GM21515 (cell line): ENCODE measurements at regions not wholly inside any gene's neighbourhood (a gene's known extent, or its start where the extent isn't known, plus 50 kb on each side); places are given as distances from the start of the nearest gene placed in this dataset.
"Not testable (repeated sequence)": the region's sequence is repeated elsewhere in the genome, so short reads cannot be mapped to it uniquely, and the experiment has no call there.

Source experiments
- ATAC-seq: cut with Tn5 transposase; IDR thresholded peaks from one replicate; pipeline ENCODE4 v1.9.1; 2021; ENCODE audit not compliant: unreplicated experiment

GRCh38 chr2:111355823-111356511, 235.3 kb downstream of the BCL2L11 start:
- ATAC-seq, result not testable (repeated sequence)

- ATAC-seq, result not testable (repeated sequence)
Measured at GRCh38 chr2:111356512-111357031, 235.9 kb downstream of the BCL2L11 start.

DNA sequence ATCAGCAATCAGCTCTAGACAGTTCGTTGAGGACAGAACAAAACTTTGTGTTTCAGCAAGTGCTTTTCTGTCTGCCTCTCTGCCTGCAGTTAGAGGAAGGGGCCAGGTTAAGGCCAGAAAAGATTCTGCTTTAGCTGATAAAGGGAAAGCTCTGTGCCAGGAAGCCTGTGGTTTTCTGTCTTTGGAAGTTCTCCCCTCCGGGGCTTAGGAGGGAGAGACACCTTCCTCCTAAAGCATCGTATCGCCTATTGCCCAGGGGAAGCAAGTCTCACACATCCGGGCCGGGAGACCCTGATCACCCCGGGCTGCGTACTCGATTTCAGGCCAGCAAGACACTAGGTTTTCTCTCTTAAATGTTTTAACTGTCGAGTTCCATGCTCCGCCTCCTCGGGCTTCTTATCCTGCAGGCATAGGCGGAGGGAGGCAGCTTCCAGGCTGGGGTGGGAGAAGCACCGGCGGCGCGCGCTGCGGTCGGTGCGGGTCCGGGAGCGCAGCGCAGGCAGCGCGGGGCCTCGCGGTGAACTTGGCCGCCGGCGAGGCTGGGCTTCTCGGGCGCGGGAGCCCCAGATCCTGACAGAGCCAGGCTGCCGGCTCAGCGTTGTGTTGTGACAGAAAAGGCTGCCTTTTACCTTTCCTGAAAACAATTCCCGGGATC, 245.4 kb downstream of the BCL2L11 start:
- not testable (repeated sequence) for ATAC-seq

GRCh38 chr2:111366641-111367029, 245.9 kb downstream of the BCL2L11 start:
- not testable (repeated sequence) for ATAC-seq

DNA sequence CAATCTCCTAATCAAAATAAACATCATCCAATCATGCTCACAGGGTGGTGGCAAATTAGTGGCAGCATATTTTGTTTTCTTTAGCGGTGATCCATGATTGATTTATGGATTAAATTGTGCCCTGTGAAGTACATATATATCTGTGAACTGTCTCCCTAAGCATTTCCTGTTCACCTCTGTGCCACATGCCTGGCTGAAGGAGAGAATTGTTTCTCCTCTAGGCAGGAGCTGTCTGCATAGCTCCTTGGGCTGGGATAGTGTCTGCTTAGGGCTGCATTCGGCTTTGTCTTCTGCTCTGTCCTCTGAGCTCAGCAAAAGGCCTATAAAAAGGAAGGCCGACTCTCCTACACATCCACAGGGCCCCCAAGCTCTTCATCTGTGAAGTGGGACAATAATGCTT, 246.4 kb downstream of the BCL2L11 start:
- not testable (repeated sequence) for ATAC-seq

DNA sequence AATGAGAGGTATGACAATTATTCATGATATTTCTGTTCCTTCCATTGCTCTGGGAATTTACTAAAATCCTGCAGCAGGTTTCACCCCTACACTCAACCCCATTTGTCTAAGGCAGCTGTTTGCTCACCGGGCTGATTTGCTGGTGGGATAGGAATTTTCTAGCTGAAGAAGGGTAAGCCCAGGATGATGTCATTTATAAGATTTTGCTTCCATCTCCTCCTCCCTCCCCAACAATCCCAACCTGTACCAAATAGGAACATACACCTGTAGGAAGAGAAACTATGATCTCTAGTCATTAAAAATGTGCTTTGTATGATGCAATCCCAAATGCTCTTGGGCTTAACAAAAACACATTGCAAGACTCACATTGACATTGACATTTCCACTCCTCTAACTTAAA, 247.2 kb downstream of the BCL2L11 start:
- ATAC-seq, result not testable (repeated sequence)

GRCh38 chr2:111368288-111368687, 247.6 kb downstream of the BCL2L11 start:
- ATAC-seq, result not testable (repeated sequence)

GRCh38 chr2:111373060-111373459, 252.3 kb downstream of the BCL2L11 start:
- ATAC-seq, result not testable (repeated sequence)

- ATAC-seq, result not testable (repeated sequence)
Measured at GRCh38 chr2:111373989-111374388, 253.3 kb downstream of the BCL2L11 start.

DNA sequence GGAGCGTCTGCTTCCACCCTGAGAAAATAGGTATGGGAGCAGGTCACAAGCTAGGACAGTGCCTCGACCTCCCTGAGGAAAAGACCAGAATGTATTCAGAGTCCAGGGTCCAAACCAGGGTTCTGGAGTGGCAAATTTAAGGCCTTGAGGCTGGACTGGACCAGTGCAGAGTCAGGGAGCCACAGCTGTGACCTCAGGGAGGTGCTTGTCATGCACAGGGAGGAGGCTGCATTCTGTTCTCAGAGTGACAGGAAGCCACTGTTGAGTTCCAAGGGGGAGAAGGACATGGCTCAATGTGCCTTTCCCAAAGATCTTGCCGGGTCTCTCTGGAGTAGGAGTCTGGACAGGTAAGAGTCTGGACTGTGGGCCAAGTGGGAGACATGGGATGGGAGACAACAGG, 254.0 kb downstream of the BCL2L11 start:
- ATAC-seq, result not testable (repeated sequence)

GRCh38 chr2:111375320-111375883, 254.7 kb downstream of the BCL2L11 start:
- ATAC-seq, result not testable (repeated sequence)

DNA sequence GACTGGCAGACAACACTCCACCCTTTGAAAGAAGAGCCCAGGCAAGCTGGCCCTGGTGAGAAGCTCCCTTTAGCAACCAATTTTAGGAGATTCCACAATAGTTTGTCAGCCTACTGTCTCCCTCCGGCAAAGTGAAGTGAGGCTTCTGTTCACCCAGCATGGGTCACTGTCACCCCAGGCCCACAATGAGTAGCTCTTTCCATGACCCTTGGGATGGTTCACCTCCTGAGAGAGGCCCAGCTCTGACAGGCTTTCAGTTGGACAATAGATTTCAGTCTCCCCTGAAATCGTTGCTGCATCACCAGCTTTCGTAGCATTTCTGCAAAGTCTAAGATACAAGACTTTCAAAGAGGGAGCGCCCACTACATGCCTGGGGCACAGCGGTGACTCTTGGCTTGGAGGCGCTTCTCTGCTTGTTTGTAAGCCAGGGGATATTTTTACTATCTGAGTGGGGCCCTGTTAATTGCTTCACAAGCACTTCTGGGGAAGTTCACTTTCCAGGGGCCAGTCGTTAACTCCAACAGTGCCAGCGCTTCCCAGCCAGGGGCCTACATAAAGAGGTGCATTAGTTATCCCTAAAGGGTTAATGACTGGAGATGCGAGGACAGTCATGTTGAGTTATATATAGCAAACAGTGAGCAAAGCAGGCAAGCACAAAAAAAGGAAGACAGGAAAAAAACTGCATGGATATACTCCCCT, 255.7 kb downstream of the BCL2L11 start:
- ATAC-seq, result not testable (repeated sequence)

- not testable (repeated sequence) for ATAC-seq
Measured at GRCh38 chr2:111376971-111377352, 256.2 kb downstream of the BCL2L11 start.

GRCh38 chr2:111377386-111377959, 256.8 kb downstream of the BCL2L11 start:
- not testable (repeated sequence) for ATAC-seq

DNA sequence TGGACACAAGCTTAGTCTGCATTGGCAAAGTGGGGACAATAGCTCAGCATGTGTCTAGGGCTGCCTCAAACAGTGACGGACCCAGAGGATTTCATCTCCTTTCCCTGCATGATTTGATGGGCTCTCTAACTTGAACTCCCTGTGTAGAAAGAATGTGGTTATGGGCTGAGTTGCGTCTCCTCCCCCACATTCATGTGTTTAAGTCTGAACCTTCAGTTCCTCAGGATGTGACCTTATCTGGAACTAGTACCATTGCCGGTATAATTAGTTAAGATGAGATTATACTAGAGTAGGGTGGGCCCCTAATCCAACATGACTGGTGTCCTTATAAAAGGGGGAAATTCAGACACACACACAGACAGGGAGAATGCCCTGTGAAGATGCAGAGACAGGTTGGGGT, 257.6 kb downstream of the BCL2L11 start:
- not testable (repeated sequence) for ATAC-seq

DNA sequence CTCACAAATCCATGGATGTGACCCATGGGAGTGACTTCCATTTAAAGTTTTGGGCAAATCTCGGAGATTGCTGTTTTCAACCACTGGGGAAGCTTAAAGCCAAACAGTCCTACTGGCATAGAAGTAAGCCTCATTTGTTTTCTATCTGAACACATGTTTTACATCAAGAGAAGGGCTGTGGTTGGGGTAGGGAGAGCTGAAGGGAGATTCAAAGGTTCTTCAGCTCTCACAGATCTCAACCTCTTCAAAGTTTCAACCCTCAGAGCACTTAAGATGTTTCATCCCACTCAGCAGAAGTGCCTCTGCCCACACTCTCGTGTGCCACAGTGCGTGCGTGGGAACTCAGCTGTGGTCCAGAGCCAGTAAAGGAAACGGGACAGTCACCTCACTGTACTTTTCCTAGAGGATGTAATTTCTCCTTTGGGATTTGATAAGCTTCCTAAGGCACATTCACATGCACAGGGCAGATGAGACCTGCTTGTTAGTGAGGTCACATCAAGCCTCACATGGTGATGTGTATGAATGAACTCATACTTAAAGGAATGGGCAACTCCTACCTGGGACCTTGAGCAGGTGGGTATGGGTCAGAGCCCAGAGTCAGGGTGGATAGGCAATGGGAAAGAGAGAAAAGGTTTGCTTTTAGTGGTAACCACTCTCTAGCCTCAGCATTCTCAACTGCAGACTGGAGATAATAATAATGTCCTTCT, 260.2 kb downstream of the BCL2L11 start:
- ATAC-seq, result not testable (repeated sequence)

- not testable (repeated sequence) for ATAC-seq
Measured at GRCh38 chr2:111381530-111382306, 261.0 kb downstream of the BCL2L11 start.

DNA sequence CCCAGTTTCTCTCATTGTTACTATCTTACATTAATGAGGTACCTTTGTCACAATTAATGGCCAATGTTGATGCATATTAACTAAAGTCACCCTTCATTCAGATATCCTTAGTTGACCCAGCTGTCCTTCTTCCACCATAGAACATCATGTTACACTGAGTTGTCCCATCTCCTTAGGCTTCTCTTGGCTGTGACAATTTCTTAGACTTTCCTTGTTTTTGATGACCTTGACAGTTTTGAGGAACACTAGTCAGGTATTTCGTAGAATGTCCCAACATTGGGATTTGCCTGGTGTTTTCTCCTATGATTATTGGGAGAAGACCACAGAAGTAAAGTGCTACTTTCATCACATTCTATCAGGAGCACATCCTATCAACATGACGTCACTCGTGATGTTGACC, 261.8 kb downstream of the BCL2L11 start:
- ATAC-seq, result not testable (repeated sequence)

DNA sequence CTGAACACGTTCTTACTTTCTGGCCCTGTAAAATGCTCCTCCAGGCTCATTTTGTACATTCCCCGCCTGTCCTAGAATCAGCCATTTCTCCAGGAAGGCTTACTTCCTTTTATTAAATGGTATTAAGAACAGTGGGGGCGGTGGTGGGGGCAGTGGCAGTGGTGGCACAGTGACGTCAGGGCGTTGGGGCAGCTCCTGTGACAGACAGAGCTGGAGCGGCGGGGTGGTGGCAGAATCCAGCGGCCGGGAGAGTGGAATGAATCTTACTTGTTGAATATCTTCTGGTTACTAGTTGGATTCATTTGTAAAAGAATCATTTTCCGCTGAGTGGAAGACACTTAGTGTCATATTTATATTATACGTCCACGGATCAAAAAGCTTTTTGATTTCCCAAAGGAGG, 262.6 kb downstream of the BCL2L11 start:
- not testable (repeated sequence) for ATAC-seq
